NCI-H1417 treated with DMSO at 0.1 percent for 48 hours (cell line): ENCODE measurements at regions not wholly inside any gene's neighbourhood (a gene's known extent, or its start where the extent isn't known, plus 50 kb on each side); places are given as distances from the start of the nearest gene placed in this dataset.

Source experiments
- DNase-seq: peaks from one replicate; lab custom pipeline; 2025; lab: John Stamatoyannopoulos, UW

DNA sequence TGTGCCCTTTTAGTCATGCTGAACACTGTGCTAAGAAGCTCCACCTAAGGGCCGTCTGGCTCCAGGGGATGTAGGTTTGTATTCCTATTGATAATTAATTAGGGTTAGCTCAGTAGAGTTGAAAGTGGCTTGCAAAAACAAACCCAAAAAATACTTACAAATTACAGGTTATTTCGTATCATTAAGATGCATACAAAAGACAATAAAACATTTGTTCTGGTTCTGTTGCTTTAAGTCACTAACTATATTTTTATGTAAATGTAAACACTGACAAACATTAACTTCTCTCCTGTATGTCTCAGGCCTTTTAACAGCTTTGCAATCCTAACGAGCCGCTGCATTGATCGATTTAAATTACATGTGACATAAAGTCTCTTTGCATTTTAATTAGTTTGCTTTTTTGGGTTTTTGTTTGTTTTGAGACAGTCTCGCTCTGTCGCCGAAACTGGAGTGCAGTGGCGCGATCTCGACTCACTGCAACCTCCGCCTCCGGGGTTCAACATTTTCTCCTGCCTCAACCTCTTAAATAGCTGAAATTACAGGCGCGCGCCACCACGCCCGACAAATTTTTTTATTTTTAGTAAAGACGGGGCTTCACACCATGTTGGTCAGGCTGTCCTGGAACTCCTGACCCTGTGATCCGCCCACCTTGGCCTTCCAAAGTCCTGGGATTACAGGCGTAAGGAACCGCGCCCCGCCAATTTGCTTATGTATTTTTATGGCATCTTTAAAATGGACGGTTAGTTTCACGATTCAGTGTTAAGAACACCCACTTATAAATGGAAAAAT is 110.9 kb downstream of the HFE start:
- DNase-seq: no peak

DNA sequence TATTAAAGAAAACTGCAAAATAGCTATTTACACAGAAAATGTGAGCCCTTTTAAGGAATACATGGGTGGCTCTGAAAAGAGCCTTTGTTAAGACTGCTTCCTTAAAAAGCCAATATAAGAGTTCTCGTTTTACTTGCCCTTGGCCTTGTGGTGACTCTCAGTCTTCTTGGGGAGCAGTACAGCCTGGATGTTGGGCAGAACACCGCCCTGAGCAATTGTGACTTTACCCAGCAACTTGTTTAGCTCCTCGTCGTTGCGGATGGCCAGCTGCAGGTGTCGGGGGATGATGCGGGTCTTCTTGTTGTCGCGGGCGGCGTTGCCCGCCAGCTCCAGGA is 111.5 kb downstream of the HFE start:
- no peak for DNase-seq

DNA sequence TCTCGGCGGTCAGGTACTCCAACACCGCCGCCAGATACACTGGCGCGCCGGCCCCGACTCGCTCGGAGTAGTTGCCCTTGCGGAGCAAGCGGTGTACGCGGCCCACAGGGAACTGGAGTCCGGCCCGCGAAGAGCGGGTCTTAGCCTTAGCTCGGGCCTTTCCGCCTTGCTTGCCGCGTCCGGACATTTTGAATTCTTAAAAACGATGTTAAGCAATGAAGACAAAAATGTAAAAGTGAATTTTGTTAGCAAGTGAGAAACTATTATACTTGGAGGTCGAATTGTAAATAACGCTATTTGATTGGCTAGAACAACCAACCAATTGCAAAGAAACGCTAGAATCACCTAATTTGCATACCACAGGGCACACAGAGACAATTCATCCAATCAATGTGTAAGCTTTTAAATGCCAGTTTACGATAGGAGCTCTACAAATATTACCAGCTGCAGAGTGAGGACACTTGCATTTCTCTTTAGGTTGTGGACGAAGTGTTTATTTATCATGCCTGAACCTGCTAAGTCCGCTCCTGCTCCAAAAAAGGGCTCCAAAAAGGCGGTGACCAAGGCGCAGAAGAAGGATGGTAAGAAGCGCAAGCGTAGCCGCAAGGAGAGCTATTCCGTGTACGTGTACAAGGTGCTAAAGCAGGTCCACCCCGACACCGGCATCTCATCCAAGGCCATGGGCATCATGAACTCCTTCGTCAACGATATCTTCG is 112.0 kb downstream of the HFE start:
- peak; percentile 91 for DNase-seq

DNA sequence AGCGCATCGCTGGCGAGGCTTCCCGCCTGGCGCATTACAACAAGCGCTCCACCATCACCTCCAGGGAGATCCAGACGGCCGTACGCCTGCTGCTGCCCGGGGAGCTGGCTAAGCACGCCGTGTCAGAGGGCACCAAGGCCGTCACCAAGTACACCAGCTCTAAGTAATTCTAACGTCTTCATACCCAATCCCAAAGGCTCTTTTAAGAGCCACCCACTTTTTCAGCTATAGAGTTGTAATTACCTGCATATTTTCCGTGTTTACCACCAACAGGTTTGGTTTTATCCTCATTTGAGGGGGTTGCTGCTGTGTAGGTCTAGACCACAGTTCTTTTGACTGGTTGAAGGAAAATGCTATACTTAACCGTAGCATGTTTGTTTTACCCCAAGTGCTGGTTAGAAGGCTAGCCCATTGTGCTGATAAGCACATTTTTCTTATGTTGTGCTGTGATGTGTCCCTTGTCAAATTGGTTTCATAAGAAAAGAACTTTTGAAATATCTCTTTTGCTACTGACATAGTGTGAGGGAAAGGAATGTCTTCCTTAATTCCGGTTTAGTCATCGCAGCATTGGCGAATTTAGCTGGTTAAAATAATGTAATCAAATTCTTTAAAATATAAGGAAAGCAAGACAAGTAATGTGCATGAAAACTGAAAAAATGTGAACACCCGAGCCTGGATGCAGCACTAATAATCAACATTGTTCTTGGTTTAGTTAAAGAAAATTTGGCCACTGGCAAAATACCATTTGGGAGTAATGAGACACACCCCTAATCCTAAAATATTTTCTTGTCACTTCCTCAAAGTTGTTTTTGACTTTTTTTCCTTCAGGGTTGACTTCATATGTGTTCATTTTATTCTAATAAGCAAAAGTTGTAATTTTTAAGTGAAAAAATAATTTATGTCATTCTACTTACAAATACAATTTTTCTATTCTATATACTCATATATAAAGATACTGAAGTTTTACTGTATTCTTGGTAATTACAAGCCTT is 112.8 kb downstream of the HFE start:
- DNase-seq: no peak

DNA sequence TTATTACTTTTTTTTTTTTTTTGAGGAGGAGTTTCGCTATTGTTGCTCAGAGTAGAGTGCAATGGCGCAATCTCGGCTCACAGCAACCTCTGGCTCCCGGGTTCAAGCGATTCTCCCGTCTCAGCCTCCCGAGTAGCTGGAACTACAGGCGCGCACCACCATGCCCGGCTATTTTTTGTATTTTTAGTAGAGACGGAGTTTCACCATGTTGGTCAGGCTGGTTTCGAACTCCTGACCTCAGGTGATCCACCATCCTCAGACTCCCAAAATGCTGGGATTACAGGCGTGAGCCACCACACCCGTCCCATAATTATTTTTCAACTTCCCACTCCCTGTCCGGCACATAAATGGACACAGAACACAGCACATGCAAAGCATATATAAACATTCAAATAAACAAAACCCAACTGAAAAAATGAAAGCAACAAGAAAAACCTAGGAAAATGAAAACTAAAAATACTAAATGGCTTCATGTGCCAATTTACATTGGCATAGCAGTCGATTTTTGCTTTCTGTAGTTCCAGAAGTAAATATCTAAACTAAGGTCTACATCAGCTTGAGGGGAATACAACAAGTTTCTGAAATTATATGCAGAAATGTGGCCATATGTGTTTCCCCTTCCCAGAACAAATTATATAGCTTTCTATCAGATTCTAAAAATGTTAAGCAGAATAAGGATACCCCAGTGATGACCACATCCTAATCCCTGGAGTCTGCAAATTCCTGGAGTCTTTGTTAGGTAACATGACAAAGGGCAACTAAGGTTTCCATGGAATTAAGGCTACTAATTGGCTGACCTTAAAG is 113.9 kb downstream of the HFE start:
- no peak for DNase-seq

DNA sequence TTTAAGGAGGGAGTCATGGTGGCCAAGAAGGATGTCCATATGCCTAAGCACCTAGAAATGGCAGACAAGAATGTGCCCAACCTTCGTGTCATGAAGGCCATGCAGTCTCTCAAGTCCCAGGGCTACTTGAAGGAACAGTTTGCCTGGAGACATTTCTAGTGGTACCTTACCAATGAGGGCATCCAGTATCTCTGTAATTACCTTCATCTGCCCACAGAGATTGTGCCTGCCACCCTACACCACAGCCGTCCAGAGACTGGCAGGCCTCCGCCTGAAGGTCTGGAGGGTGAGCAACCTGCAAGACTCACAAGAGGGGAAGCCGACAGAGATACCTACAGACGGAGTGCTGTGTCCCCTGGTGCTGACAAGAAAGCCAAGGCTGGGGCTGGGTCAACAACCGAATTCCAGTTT is 115.0 kb downstream of the HFE start:
- DNase-seq: no peak

DNA sequence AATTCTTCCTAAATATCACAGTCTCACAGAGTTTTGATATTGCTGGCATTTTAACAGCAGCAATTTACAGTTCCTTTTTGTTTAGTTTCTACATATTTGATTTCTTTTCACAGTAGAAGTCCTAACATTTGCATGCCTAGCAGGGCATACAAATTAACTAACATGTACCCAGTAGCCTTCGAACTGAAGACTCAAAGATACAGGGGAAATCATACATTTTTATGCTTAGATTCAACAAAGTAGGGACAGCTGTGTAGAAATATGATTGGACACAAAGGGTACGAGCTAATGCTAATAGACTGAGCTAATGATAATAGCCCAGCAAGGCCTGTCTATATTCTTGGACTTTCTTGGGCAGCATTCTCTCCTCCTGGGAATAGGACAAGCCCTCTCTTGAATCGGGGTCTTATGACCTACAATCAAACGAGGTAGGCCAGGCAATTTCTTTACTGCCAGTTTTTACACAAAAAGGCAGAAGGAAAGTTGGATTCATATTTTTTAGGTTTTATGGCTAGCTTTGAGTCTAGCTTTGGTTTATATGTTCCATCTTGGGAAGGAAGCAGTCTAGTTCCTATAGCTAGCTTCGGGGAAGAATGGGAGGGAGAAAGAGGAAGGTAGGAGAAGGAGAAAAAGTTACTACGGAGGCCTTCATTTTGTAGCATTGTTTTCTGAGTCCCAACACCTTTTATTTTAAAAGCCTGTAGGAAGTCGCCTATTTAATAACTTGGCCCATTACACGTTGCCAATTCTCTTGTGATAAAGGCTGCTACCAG is 115.8 kb downstream of the HFE start:
- no peak for DNase-seq

DNA sequence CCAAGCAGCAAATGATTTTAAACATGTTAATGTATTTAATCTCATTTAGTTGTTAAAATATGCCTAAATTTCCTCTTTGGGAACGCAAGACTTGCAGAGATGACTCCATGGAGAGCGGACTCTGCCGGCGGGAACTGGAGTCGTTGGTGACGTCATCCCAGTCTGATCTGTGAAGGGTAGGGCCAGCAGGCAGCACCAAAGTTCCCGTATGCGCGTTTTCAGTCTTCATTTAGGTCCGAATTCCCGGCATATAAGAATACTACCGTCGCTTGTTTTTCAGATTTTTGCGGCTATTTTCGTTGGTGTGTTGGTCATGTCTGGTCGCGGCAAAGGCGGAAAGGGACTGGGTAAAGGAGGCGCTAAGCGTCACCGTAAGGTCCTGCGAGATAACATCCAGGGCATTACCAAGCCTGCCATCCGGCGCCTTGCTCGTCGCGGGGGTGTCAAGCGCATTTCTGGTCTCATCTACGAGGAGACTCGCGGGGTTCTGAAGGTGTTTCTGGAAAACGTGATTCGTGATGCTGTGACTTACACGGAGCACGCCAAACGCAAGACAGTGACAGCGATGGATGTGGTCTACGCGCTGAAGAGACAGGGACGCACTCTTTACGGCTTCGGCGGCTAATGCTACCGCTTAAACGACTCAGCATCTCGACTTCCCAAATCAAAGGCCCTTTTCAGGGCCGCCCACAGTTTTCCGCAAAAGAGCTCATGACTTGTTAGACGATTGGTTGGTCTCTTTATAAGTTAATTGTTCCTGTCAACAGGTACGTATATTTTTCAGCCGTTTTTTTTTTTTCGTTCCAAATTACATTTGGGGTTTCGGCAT is 117.3 kb downstream of the HFE start:
- peak; percentile 94 for DNase-seq

DNA sequence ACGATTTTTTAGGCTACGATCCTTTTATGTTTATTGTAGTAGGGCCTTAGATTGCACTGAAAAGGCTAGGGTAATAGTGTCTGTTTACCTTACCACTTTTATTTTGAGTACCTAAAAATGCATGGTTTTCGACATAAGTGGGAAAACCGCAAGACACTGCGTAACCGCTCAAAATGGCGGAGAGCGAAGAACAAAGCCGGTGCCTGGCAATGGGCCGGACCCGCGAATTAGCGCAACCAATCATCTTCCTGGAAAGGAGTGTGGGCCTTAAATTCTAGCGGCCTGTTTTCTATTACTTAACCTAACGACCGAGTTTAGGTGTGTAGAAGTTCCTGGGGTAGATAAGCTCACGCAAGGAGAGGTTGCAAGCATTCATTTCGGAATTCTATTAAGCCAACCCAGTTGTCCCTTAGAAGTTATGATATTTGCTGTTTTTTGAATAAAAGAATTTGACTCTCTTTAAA is 118.0 kb downstream of the HFE start:
- DNase-seq: peak; percentile 57

DNA sequence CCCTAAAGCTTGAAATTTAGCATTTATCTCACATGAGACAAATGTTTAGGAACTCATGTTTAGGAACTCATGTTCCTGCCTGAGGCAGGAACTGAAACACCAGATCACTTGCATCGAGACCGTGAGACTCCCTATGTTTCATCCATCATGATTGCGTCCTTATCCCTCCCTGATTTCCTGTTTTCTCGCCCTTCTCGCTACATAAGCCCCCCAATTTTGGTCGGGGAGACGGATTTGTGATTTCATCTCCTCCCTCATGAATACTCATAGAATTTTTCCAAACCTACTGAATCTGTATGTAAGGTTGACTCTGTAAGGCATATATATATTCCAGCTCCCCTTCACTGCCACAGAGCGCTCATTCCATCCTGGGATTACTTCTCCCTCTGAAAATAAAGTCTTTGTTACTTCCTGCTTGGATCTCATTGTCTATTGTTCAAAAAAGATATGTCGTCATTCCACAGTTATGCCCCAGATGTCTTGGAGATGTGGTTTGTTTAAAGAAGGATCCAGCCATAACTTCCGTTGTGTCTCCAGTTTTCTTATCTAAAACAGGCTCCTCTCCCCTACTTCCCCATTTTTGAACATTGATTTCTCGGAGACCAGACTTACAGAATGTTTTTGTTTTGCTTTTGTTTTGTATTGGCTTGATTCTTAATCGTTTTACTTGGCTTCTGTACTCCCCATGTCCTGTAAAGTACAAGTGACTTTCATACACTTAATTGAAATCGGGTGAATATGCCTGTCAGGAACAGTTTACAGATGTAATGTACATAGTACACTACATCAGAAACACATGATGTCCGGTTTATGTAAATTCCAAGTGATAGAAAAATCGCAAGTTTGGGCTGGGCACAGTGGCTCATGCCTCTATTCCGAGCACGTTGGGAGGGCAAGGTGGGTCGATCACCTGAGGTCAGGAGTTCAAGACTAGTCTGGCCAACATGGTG is 118.7 kb downstream of the HFE start:
- no peak for DNase-seq

DNA sequence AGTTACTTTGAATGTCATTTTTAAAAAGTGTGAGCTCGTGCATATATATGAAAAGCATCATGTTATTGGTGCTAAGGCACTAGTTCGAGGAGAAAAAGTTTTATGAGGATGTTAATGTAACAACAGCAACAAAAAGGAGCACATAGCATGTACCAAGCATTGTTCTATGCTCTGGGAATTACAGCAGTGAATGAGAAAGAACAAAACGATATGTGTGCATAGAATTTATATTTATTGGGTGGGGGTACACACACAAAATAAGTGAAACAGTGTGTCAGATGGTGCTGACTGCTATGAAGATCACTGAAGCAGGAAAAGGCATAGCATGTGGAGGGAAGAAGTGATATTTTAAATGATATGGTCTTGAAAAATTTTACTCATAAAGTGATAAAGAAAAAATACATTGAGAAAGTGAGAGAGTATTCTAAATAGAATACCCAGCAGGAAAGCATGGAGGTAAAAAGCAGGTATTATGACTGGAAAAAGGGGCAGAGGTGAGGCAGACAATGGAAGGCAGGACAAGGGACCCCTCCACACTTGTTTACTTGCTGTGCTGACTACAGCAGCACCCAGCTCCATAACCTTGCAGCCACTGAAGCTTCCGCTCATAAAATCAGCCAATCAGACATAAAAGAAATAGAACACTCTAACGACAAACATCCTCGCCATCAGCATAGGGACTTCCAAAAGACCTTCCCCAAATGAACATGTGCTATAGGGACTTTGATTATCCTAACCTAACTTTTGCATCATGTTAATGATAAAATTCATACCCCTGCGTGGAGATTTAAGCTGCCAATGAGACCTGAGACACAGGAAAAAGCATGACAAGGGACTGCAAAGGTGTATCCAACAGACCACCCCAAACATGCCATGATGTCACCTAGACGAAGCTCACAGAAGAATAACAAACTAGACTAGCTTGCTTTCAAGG is 119.9 kb downstream of the HFE start:
- no peak for DNase-seq

DNA sequence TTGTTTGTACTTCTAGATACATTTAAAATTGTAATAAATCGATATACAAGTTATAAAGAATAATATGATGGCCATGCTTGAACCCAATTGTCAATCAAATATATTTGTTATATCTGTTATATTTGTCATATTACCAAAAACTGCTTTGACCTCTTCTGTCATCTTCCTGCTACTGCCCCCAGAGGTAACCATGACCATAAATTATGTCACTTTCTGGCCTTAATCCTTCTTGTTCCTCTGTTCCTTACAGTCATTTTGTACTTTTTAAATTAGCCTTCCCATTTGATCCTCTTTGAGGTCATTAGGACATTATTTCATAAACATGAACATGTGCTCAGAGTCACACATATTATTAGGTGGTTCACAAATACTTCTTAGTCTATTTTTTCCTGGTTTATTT is 124.7 kb downstream of the HFE start:
- no peak for DNase-seq

DNA sequence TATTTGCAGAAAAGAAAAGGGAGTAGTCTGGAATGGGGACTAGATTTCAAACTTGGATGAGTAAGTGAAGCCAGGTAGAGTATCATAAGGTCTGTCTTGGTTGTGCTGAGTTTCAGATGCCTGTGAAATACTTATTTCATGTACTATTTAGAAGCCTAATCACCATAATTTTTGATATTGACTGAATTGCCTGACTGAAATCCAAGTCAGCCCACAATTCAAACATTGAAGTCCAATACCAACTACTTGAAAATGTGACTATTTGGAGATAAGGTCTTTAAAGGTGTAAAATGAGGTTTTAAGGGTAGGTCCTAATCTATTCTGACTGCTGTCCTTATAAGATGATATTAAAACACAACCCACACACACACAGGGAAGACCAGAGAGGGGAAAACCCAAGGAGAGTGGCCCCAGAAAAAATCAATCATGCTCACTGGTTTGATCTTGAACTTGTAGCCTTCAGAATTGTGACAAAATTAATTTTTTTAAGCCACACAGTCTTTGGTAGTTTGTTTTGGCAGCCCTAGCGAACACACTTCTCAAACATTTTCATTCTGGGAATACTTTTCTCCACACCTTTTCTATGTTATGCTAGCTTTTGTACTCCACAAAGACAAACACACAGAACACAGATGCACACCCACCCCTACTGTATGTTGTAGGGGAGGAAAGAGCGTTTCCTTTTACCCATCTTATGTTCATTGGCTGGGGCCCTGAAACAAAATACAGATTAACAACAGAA is 126.3 kb downstream of the HFE start:
- DNase-seq: no peak

DNA sequence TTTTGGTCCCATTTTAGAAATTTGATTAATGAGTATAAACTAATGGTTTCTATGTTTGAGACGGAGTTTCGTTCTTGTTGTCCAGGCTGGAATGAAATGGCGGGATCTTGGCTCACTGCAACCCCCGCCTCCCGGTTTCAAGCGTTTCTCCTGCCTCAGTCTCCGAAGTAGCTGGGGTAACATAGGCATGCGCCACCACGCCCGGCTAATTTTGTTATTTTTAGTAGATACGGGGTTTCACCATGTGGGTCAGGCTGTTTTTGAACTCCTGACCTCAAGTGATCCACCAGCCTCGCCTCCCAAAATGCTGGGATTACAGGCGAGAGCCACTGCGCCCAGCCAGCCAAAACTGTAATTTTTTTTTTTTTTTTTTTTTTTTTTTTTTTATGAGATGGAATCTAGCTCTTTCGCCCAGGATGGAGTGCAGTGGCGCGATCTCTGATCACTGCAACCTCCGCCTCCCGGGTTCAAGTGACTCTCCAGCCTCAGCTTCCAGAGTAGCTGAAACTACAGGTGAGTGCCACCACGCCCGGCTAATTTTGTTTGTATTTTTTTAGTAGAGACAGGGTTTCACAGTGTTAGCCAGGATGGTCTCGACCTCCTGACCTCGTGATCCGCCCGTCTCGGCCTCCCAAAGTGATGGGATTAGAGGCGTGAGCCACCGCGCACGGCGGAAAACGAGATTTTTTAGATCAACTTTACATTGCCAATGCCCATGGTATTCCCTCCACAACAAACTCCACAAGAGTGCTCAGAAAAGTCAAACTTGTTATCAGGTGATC is 127.8 kb downstream of the HFE start:
- no peak for DNase-seq

DNA sequence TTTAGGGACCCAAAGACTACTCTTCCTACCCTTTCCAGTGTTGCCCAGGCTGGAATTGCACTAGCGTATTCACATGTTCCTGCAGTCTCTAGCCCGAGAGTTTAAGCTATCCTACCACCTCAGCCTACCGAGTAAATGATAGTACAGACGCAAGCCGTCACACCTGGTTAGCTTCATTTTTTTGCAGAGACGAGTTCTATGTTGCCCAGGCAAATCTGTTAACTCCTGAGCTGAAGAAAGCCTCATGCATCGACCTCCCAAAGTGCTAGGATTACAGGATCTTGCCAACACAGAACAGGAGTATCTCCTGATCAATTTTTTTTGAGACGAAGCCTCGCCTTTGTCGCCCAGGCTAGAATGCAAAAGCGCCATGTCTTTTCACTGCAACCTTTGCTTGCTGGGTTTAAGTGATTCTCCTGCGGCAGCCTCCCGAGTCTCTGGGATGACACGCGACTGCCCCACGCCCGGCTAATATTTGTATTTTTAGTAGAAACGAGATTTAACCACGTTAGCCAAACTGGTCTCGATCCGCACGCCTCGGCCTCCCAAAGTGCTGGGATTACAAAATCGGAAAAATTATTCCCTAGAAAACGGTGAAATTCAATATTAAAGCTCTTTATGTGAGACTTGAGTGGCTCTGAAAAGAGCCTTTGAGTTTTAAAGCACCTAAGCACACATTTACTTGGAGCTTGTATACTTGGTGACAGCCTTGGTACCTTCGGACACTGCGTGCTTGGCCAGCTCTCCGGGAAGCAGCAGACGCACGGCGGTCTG is 128.5 kb downstream of the HFE start:
- DNase-seq: no peak
